ENCODE measurements at regions not wholly inside any gene's neighbourhood (a gene's known extent, or its start where the extent isn't known, plus 50 kb on each side); places are given as distances from the start of the nearest gene placed in this dataset.

- no peak for TF ChIP-seq CTCF (IDR thresholded peaks at IDR 0.05)
- no peak for TF ChIP-seq EP300 (IDR thresholded peaks at IDR 0.05)
- no peak for TF ChIP-seq POLR2A (IDR thresholded peaks at IDR 0.05)
Observed at GRCh38 chr22:48099251-48099650, 1336.8 kb downstream of the TBC1D22A start.
